Activated naive CD4-positive, alpha-beta T cell treated with anti-CD3 and anti-CD28 coated beads, Interleukin-2, amount 50 U/mL, for 24 hours (primary cell): ENCODE measurements at regions not wholly inside any gene's neighbourhood (a gene's known extent, or its start where the extent isn't known, plus 50 kb on each side); places are given as distances from the start of the nearest gene placed in this dataset.

Experiments used
- H3K27ac Mint-ChIP-seq: one replicate; pipeline ENCODE4 v1.8.0; 2021; ENCODE audit warnings: mild to moderate bottlenecking, mixed read lengths
- H3K27me3 Mint-ChIP-seq: one replicate; pipeline ENCODE4 v1.8.0; 2021; ENCODE audit warnings: mixed read lengths
- H3K36me3 Mint-ChIP-seq: one replicate; pipeline ENCODE4 v1.8.0; 2021; ENCODE audit warnings: mixed read lengths
- H3K4me1 Mint-ChIP-seq: one replicate; pipeline ENCODE4 v1.8.0; 2021; ENCODE audit warnings: mixed read lengths
- H3K4me3 Mint-ChIP-seq: one replicate; pipeline ENCODE4 v1.8.0; 2021; ENCODE audit warnings: mild to moderate bottlenecking, mixed read lengths
- H3K9me3 Mint-ChIP-seq: one replicate; pipeline ENCODE4 v1.8.0; 2021; ENCODE audit warnings: mixed read lengths

DNA sequence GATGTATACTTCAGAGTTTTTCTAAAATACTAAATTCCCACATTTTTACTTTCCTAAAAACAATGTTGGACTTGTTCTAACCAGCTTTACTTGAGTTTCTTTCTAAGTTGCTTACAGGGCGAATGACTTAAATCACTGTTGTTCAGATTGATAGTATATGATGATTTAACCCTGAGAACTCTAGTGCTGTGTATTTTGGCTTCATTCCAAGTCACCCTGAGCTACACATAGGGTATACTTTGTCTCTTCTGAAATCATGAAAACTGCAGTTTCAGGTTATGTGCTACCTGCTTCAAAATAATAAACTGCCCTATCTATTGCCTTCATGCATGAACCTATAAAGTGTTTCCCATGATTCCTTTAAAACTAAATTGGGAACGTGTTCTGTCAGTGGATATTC lies 162.5 kb upstream of the PDE3A start:
- no peak overlapping the region for H3K27ac Mint-ChIP-seq
- H3K4me1 Mint-ChIP-seq = no peaks in the 10 kb centered on the region
- H3K4me3 Mint-ChIP-seq = no peak overlapping the region
- H3K36me3 Mint-ChIP-seq = no peaks in the 10 kb centered on the region
- no peaks in the 10 kb centered on the region for H3K27me3 Mint-ChIP-seq
- H3K9me3 Mint-ChIP-seq = no peaks in the 10 kb centered on the region

DNA sequence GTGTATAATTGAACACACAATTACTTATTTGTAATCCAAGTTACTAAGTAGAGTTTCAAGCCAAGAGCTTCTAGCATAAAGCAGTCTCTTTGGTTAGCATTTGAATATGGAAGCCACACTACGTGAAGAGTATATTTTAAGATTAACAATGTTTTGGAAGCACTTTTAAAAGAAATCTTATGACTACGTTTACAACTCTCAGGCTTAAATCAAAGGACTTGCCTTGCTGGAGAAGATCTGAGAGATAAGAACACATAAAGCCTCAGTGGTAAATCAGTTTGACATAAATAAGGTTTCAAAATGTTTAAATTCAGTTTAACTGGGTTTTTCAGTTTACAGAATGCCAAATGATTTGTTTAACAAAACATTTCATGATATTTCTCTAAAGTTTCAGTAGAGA lies 161.9 kb upstream of the PDE3A start:
- no peaks in the 10 kb centered on the region for H3K4me1 Mint-ChIP-seq
- H3K27ac Mint-ChIP-seq = no peak overlapping the region
- H3K36me3 Mint-ChIP-seq = no peaks in the 10 kb centered on the region
- H3K27me3 Mint-ChIP-seq = no peaks in the 10 kb centered on the region
- H3K4me3 Mint-ChIP-seq = no peak overlapping the region
- no peaks in the 10 kb centered on the region for H3K9me3 Mint-ChIP-seq

DNA sequence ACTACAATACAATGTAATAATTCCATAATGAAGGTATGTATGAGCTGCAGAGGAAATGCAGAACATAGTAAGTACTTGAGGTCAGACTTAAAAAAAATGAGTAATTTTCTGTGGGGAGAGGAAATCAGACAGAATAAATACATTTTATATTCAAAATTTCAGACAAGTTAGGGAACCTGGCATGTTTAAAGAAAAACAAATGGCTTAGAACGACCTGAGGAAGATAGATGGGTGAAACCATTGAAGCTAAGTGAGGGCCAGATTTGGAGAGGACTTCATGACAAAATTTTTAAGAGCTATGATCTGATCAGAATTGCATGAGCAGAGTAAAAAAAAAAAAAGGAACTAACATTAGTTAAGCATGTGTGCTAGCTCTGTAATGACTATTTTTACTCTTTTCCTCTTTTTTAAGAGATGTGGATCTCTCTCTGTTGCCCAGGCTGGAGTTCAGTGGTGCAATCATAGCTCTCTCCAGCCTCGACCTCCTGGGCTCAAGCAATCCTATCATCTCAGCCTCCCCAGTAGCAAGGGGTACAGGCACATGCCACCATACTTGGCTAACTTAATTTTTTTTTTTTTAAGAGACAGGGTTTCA lies 157.6 kb upstream of the PDE3A start:
- H3K27ac Mint-ChIP-seq = no peak overlapping the region
- no peaks in the 10 kb centered on the region for H3K4me1 Mint-ChIP-seq
- H3K27me3 Mint-ChIP-seq = no peaks in the 10 kb centered on the region
- no peaks in the 10 kb centered on the region for H3K36me3 Mint-ChIP-seq
- H3K4me3 Mint-ChIP-seq = no peak overlapping the region
- H3K9me3 Mint-ChIP-seq = no peaks in the 10 kb centered on the region

DNA sequence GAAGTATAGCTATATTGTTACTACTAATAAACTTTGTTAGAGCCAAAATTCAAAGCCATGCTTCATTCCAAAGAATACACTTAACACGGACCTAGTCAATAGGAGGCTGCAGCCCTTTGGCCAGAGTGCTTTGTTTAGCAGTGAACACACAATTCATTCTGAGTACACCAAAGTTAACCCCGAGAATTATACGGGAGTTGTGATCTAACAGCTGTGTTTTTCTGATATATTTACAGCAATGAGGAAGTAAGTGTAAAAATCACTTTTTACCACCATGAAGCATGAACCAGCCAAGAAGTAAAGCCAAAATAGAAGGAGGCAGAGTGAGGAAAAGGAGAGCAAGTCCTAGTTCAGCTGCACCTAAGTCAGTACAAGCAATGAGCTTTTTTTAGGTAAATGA lies 156.8 kb upstream of the PDE3A start:
- no peaks in the 10 kb centered on the region for H3K4me1 Mint-ChIP-seq
- H3K4me3 Mint-ChIP-seq = no peak overlapping the region
- no peak overlapping the region for H3K27ac Mint-ChIP-seq
- peaks cover 8% of the 10 kb centered on the region for H3K9me3 Mint-ChIP-seq
- H3K36me3 Mint-ChIP-seq = no peaks in the 10 kb centered on the region
- no peaks in the 10 kb centered on the region for H3K27me3 Mint-ChIP-seq

DNA sequence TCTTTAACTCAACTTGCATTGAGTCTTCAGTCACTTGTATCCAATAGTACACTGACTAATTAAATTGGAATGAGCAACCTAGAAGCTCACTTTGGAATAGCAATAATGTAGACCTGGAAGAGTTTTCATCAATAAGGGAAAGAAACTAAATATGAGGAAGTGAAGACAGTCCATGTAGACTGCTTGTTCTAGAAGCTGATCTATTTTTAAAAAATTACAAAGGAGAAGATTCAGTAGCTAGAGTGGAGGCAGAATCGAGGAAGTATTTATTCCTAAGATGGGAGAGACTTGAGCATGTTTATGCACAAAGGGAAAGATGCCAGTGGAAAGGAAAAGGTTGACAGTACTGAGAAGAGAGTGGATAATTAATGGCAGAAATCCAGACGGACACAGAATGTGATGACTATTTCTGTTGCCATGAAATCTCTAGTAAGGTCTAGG lies 156.3 kb upstream of the PDE3A start:
- H3K4me1 Mint-ChIP-seq = no peaks in the 10 kb centered on the region
- H3K36me3 Mint-ChIP-seq = no peaks in the 10 kb centered on the region
- no peak overlapping the region for H3K27ac Mint-ChIP-seq
- no peak overlapping the region for H3K4me3 Mint-ChIP-seq
- H3K9me3 Mint-ChIP-seq = peaks cover 12% of the 10 kb centered on the region
- H3K27me3 Mint-ChIP-seq = no peaks in the 10 kb centered on the region

DNA sequence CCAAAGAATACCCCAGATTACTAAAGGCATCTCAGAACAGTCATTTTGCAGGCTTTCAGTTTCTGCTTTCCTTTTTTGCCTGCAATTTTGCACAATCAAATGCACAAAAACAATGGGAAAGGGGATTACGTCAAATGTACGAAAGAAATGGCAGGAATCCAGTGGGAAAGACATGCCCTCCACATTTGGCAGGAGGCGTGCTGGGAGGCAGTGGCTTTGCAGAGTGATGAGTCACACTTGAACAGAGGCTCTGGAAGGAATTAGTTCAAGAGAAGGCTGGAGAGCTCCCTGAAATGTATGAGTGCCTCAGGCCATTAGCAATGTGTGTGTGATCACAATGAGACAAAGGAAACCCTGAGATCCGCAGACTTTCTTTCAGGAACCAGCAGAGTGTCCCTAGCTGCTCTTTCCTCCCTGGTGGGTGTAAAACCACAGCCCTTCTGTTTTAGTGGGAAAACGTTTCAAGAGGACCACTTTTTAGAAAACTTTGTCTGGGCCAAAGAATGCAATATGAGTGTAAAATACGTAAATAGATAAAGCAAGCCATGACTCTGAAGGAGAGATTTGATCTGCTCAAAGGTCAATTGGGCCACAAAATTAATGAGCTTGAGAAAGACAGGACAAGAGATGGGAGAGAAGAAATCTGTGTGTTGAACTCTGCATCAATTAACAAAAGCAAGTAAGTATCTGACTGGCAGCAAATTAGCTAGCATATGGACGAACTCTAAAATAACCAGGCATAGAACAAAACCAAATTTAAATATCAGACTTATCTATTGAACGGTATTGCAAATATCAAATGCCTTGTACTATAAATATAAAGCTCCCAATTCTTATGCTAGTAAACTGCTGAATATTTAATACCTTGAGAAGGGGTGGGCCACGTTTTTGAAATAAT lies 155.4 kb upstream of the PDE3A start:
- no peaks in the 10 kb centered on the region for H3K27me3 Mint-ChIP-seq
- H3K9me3 Mint-ChIP-seq = peaks cover 18% of the 10 kb centered on the region
- H3K4me1 Mint-ChIP-seq = no peaks in the 10 kb centered on the region
- no peak overlapping the region for H3K4me3 Mint-ChIP-seq
- no peak overlapping the region for H3K27ac Mint-ChIP-seq
- no peaks in the 10 kb centered on the region for H3K36me3 Mint-ChIP-seq

DNA sequence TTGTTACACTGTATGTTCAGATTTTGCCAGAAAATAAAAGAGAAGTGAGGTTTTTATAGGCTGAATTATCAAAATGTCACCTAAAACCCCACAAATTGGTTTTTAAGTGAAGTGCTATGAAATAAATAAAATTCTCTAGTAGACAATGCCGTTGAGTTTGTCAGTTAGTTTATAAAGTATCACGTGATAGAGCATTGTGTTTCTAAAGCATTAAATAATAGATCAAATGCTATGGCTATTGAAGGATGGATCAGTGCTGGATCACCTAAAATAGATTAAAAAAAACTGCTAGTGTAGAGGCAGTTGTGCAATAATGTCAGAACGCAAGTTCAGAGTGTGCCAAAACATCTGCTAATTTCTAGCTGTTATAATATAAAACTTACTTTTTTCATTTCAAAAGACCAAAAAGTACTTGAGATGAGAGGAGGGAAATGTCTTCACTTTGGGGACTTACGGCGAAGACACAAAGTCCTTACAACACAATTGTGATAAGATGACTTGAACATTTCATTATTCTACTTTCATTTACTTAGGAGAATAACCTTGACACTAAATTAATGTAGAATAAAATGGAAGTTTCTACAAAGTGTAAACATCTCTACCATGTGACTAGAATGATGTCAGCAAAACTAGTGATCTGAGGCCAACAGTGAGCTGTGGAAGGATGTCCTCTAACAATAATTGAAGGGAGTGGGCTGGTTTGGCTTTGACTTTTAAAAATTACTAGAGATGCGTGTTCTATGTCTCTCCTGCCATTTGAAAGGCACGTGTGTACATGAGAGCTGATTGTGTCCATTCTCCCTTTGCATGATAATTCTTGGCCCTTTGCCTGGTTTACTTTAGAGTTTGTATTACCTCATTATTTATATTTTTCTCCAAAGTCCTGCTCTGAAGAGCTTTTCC lies 154.4 kb upstream of the PDE3A start:
- no peak overlapping the region for H3K4me3 Mint-ChIP-seq
- no peaks in the 10 kb centered on the region for H3K27me3 Mint-ChIP-seq
- peaks cover 23% of the 10 kb centered on the region for H3K9me3 Mint-ChIP-seq
- H3K36me3 Mint-ChIP-seq = no peaks in the 10 kb centered on the region
- H3K27ac Mint-ChIP-seq = no peak overlapping the region
- no peaks in the 10 kb centered on the region for H3K4me1 Mint-ChIP-seq

DNA sequence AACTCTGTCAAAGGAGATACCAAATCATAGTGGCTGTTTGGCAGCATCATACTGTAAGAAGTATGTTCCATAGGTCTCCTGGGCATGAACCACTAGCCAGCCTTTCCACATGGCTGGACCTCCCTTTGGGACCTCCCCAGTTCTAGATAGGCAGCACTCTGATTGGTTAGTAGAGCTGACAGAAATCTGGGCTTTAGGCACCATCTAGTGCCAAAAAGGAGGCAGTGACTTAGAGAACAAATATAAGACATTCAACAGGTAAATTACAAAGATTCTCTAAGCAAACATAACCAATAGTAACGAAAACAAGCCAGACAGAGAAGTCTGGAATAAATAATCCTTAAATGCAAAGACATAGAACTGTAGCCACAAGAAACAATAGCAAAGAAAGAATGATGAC lies 148.0 kb upstream of the PDE3A start:
- Mint-ChIP-seq H3K9me3 (peaks cover 27% of the 10 kb centered on the region), H3K4me3 (no peak overlapping the region), H3K4me1 (no peaks in the 10 kb centered on the region), H3K27ac (no peak overlapping the region), H3K36me3 (no peaks in the 10 kb centered on the region), H3K27me3 (no peaks in the 10 kb centered on the region)

DNA sequence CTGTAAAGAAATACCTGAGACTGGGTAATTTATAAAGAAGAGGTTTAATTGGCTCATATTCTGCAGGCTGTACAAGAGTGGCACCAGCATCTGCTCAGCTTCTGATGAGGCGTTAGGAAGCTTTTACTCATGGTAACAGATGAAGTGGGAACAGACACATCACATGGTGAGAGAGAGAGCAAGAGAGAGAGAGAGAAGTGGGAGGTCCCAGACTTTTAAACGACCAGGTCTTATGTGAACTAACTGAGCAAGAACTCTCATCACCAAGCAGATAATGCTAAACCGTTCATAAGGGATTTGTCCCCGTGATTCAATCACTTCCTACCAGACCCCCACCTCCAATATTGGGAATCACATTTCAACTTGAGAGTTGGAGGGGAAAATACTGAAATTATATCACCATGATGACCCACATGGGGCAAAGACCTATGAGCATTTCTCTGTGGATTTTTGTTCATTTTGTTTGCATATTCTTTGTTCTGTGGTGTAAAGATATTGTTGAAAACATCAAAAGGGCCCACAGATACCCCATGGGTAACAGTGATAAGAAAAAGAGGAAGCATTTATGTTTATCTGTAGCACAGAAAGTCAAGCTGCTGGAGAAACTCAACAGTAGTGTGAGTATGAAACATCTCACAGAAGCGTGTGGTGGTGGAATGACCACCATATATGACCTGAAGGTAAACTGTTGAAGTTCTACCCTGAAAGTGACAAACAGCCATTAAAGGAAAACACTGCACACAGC lies 135.2 kb upstream of the PDE3A start:
- Mint-ChIP-seq H3K36me3 (no peaks in the 10 kb centered on the region), H3K27me3 (no peaks in the 10 kb centered on the region), H3K4me3 (no peak overlapping the region), H3K27ac (no peak overlapping the region), H3K9me3 (peaks cover 6% of the 10 kb centered on the region), H3K4me1 (no peaks in the 10 kb centered on the region)

DNA sequence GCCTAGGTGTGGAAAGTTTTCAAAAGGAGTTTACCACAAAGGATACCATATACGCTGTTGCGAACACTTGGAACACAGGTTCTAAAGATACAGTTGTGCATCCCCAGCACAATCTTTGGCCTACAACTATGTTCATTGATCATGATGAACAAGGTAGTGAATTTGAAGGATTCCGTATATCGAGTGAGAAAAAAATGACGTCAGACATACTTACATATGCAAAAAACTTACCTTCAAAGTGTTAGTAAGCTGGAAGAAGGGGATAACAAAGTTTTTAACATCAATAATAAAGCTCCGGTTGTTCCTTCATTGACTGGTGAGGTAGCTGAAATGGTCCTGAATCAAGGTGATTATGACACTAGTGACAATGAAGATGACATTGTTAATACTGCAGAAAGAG lies 133.9 kb upstream of the PDE3A start:
- H3K27me3 Mint-ChIP-seq = no peaks in the 10 kb centered on the region
- H3K27ac Mint-ChIP-seq = no peak overlapping the region
- H3K4me3 Mint-ChIP-seq = no peak overlapping the region
- peaks cover 6% of the 10 kb centered on the region for H3K9me3 Mint-ChIP-seq
- no peaks in the 10 kb centered on the region for H3K36me3 Mint-ChIP-seq
- H3K4me1 Mint-ChIP-seq = no peaks in the 10 kb centered on the region

DNA sequence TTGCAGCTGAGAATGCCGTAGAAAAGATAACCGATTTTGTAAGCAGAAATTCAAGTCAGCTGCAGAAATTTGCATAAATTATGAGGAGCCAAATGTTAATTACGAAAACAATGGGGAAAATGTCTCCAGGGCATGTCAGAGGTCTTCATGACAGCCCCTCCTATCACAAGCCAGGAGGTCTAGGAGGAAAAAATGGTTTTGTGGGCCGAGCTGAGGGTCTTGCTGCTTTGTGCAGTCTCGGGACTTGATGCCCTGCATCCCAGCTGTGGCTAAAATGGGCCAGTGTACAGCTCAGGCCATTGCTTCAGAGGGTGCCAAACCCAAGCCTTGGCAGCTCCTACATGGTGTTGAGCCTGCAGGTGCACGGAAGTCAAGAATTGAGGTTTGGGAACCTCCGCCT lies 131.2 kb upstream of the PDE3A start:
- Mint-ChIP-seq H3K4me3 (no peak overlapping the region), H3K27ac (no peak overlapping the region), H3K9me3 (peaks cover 6% of the 10 kb centered on the region), H3K36me3 (no peaks in the 10 kb centered on the region), H3K4me1 (no peaks in the 10 kb centered on the region), H3K27me3 (no peaks in the 10 kb centered on the region)

DNA sequence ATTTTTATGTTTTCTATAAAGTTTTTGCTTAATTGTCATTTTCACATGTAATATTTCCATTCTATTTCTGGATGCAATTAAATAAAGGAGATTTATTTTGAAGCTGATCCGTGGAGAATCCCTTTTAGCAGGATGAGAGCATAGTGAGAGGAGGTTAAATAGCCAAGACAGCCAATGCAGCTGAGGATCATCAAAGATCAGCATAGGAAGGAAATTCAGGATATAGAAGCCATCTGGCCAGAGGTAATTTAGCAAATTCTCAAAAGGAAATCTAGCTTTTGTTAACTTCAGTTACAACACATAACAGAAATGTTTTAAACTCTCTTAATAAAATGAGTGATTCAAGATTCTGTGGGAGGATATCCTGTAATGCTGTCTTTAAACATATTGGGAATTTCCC lies 122.8 kb upstream of the PDE3A start:
- H3K27ac Mint-ChIP-seq = no peak overlapping the region
- peaks cover 11% of the 10 kb centered on the region for H3K9me3 Mint-ChIP-seq

DNA sequence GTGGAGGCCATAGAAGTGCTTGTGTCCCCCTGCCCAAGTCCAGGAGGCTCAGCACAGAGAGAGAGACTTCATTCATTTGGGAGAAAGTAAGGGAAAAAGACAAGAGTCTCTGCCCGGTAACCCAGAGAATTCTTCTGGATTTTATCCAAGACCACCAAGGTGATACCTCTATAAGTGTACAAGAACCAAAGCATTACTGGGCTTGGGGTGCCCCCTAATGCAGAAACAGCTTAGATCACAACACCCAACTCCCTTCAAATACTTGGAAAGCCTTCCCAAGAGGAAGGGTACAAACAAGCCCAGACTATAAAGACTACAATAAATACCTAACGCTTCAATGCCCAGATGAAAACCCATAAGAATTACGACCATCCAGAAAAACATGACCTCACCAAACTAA lies 119.7 kb upstream of the PDE3A start:
- no peaks in the 10 kb centered on the region for H3K27me3 Mint-ChIP-seq
- no peaks in the 10 kb centered on the region for H3K4me1 Mint-ChIP-seq
- peaks cover 15% of the 10 kb centered on the region for H3K9me3 Mint-ChIP-seq
- no peak overlapping the region for H3K27ac Mint-ChIP-seq
- no peaks in the 10 kb centered on the region for H3K36me3 Mint-ChIP-seq
- H3K4me3 Mint-ChIP-seq = no peak overlapping the region

More for the DNA sequence above, 122.8 kb upstream of the PDE3A start:
- Mint-ChIP-seq H3K36me3 (no peaks in the 10 kb centered on the region), H3K4me1 (no peaks in the 10 kb centered on the region), H3K4me3 (no peak overlapping the region), H3K27me3 (no peaks in the 10 kb centered on the region)

DNA sequence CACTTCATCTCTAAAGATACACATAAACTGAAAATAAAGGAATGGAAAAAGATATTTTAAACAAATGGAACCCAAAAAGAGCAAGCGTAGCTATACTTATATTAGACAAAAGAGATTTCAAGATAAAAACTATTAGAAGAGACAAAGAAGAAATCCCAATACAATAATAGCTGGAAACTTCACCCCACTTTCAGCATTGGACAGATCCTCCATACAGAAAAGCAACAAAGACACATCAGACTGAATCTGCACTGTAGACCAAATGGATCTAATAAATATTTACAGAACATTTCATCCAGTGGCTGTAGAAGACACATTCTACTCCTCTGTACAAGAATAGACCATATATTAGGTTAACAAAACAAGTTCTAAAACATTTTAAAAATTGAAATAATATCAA lies 117.6 kb upstream of the PDE3A start:
- H3K9me3 Mint-ChIP-seq = peaks cover 15% of the 10 kb centered on the region
- no peak overlapping the region for H3K27ac Mint-ChIP-seq
- no peaks in the 10 kb centered on the region for H3K36me3 Mint-ChIP-seq
- no peaks in the 10 kb centered on the region for H3K27me3 Mint-ChIP-seq
- H3K4me1 Mint-ChIP-seq = no peaks in the 10 kb centered on the region
- H3K4me3 Mint-ChIP-seq = no peak overlapping the region

DNA sequence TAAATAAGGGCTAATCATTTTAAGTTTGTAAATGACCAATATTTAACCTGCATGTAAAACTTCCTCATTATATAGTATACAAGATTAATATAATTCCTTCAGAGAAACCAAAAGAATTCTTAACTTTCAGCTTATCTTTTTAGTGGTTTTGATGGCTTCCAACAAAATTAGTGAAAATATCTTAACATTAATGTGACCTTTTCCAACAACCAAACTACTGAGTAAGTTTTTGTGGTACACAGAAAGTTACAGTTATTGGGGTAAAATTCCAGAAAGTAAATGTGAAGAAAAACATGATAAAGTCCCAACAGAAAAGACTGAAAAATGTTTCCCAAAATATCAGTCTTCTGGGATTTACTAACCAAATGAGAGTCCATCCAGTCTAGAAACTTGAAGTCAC lies 111.0 kb upstream of the PDE3A start:
- no peaks in the 10 kb centered on the region for H3K27me3 Mint-ChIP-seq
- no peak overlapping the region for H3K27ac Mint-ChIP-seq
- no peaks in the 10 kb centered on the region for H3K4me1 Mint-ChIP-seq
- H3K4me3 Mint-ChIP-seq = no peak overlapping the region
- H3K36me3 Mint-ChIP-seq = no peaks in the 10 kb centered on the region
- H3K9me3 Mint-ChIP-seq = no peaks in the 10 kb centered on the region
